COLO668 (cell line): ENCODE measurements at regions not wholly inside any gene's neighbourhood (a gene's known extent, or its start where the extent isn't known, plus 50 kb on each side); places are given as distances from the start of the nearest gene placed in this dataset.
A peak's percentile ranks its signal among the peaks of the same experiment; 100 is the strongest.
"Not testable (repeated sequence)": the region's sequence is repeated elsewhere in the genome, so short reads cannot be mapped to it uniquely, and the experiment has no call there.

Experiments
- DNase-seq: peaks from one replicate; lab custom pipeline; 2025; ENCODE audit not compliant: unreplicated experiment; lab: John Stamatoyannopoulos, UW

DNA sequence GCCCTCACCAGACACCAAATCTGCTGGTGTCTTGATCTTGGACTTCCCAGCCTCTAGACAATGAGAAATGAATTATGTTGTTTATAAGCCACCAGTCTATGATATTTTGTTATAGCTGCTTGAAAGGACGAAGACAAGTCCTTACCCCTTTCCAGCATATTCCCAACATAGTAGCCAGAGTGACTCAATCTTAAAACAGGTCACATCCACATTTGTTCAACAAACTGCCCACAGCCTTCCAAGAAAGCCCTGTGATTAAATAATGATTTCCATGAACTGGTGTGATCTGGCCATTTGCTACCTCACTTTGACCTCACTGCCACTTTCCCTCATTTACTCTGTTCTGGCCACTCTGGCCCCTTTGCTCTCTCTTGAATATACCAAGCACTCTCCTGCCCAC, 193.7 kb upstream of the CFAP20DC start:
- DNase-seq: no peak

DNA sequence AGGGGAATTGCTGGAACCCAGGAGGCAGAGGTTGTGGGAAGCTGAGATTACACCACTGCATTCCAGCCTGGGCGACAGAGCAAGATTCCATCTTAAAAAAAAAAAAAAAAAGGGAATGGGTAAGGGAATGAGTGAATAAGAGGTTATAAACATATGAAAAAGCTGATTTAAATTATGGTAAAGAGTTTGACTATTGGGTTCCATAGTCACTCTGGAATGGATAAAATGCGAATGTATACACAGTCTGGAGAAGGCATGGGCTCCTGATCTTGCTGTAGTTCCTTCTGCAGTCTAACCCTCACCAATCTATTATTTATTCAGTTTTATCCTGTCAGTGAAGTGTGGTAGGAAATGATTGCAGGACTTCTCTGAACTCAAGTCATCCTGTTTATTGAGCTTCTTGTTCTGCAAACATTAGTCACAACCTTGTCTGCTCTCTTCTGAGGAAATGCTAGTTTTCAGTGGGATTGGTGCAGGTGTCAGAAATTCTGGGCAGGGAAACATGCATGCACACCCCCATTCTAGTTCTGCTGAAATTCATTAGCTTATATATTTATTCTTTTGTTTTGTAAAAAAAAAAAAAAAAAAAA, 190.9 kb upstream of the CFAP20DC start:
- DNase-seq: no peak

DNA sequence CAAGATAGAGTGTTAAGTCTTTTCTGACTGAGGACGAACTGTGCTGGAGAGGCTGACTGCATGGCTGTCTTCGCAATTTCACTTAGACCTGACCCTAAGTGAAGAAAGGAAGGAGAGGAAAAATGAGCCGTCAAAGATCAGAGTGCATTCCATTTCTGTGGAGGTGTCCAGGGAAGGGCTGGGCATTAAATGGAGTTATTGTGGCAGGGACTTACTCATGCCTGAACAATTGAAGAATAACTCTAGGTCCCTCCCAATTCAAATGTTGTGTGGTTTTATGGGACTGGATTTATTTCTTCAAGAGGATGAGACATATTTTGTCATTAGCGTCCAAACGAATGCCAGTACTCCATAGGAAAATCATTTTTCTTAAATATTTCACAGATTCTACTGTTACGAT, 187.3 kb upstream of the CFAP20DC start:
- no peak for DNase-seq

DNA sequence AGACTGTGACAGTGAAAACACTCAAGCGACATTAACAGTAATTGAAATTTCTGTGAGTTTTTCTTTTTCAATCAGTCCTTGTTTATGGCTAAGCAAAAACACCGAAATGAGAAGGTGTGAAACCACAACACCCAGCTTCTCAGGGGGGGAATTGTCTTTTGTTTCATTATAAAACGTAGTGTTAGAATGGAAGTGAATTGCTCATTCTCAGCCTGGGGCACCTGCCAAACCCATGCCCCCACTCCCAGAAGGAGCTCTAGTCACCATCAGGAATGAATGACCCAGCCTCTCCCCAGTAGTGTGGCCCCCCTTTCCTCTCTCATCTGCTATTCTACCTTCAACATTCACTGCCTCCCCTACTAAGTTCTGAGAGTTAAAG, 185.8 kb upstream of the CFAP20DC start:
- no peak for DNase-seq

DNA sequence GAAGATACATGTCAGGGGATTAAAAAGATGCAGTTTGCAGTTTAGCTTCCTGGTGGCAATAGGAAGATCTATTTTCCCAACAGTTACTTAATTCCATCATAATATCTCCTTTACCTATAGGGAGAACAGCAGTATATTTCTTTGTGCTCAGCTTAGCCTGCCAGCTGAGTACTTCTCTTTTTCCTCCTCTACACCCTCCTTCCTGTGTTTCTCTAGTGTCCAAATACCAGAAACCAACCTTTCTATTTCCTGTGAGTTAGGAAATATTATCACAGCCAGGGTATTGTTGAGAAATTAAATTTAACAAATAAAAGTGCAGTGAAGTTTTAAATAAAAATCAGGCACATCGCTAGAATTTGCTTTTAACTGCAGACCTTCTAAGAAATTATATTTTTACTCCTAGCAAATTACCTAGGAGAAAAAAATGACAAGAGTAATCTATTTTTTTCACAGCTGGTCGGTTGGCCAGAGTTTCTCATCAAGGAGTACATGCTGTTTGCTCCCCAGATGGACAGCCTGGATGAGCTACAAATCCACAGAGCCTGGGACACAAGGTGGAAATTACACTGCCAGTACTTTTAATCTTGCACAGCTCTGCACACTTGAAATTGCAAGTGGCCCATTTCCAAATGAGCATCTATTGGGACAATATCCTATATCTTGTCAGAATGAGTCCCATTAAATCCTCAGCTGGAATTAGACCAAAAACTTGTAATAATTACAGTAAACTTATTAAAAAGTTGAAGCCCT, 185.2 kb upstream of the CFAP20DC start:
- DNase-seq: no peak

DNA sequence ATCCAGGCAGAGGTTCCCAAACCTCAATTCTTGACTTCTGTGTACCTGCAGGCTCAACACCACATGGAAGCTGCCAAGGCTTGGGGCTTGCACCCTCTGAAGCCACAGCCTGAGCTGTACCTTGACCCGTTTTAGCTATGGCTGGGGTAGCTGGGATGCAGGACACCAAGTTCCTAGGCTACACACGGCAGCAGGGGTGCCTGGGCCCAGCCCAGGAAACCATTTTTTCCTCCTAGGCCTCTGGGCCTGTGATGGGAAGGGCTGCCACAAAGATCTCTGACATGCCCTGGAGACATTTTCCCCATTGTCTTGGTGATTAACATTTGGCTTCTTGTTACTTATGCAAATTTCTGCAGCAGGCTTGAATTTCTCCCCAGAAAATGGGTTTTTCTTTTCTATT, 180.6 kb upstream of the CFAP20DC start:
- not testable (repeated sequence) for DNase-seq

DNA sequence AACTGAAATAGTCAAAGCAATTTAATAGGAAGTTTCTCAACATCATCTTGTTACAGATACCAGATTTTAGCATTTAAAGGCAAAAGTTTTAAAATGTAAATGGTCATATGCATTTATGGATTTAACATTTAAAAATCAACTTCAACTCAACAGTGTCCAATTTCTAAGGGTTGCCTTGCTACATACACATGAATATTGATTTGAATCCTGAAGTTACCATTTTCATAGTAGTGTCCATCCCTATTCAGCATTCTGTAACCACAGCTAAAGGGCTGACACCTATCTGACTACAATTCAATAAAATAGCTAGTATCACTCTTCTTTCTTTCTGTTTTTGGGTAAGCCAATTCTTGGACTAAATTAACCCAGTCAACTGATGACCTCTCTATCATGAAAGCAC, 164.0 kb upstream of the CFAP20DC start:
- no peak for DNase-seq

DNA sequence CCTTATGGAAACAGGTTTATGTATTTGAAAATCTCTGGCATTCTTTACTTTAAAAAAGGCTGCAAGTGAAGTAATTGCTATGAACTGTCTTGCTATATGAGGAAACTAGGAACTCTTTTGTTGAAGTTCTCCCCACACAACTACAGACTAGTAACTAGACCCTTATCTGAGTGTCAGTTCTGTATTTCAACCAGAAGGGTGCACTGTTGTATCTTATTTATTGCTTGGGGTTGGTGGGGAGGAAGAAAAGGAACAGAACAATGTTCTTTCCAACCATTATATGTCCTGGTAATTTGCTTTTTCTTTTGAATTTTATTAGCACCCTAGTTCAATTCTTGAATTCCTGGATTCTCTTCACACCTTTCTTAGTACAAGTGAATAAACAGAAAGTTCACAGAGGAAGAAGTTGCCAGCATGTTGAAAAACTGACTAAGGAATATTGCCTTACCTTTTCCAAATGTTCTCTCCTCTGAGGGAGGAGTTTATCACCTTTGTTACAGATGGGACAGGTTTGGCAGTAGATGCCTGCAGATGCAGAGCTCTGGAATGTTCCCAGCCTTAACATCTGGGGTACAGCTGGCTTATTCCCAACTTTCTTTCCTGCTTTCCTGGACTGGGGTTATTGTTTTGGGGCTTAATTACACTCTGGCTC, 162.4 kb upstream of the CFAP20DC start:
- DNase-seq: peak; percentile 1

DNA sequence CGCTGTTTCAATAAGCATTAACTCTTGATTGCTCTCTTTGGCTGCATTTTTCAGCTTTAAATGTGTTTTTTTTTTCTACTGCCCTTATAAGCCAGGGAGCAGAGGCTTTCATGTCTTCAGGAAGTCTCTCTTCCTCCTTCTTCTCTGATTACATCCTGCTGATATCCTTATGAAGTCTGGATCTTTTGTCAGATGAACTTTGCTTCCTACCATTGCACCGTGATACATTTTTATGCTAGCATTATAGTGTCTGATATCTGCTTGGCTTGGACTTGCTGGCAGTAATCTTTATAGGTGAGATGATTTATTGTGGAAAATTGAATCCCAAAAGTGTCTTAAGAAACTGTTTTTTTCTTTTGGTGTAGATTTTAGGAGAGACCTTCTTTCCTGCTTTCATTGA, 160.4 kb upstream of the CFAP20DC start:
- DNase-seq: no peak

DNA sequence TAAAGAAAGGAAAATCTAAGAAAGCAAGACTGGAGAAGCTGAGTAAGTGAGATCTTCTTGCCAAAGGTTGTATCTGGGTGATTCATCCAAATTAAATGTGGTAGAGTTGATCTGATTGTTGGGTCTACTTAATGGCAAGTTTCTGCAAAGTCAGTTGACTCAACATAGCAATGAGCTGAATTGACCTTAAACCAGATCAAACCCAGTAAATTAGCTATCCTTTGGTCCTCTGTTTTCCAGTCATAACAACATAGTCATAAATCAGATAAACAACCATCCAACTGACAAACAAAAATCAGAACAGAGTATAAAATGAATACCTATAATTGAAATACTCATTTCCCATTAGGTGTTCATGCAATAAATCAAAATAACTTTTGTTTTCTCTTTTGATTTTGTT, 142.6 kb upstream of the CFAP20DC start:
- no peak for DNase-seq

DNA sequence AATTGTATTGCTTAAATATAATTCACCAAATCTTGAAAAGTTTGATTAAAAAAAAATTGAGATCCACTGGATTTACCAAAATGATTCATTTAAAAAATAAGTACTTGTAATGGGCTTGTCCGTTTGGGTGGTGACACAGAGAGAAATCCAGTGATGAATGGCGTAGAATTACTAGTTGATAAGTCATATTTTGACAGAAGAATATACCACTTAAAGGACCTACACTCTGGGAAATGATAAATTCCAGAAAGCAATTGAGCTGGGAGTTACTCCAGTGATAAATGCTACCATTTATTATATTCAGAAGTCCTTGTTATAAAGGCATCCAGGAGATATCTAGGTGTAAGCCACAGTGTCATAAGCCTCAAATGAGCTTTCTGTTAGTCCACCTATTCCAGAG, 141.8 kb upstream of the CFAP20DC start:
- DNase-seq: no peak

DNA sequence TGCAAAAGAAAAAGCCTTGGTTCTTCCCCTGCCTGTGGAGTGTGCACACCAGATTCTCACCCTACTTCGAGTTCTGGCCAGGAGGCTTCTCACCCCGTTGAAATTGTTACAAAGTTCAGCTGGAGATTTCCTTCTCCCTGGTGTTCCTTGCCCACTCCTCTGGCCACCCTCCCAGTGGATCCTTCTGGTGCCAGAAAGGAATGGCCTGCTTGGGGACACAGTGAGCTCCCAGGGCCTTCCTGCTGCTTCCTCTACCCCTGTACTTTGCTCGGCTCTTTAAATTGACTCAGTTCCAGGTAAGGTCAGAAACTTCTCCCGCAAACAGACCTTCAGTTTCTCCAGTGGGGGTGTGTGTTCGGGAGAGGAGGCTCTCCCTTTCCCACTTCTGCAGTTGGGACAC, 140.1 kb upstream of the CFAP20DC start:
- DNase-seq: no peak

DNA sequence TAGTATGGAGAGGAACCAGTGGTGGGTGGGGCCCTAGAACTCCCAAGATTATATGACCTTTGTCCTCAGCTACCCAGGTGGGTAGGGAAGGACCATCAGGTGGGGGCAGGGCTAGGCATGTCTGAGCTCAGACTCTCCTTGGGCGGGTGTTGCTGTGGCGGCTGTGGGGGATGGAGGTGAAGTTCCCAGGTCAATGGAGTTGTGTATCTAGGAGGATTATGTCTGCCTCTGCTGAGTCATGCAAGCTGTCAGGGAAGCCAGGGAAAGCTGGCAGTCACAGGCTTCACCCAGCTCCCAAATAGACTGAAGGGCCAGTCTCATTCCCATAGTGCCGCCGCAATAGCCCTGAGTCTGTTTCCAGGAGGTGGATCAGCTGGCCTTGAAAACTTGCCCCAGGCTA, 139.7 kb upstream of the CFAP20DC start:
- peak; percentile 1 for DNase-seq

DNA sequence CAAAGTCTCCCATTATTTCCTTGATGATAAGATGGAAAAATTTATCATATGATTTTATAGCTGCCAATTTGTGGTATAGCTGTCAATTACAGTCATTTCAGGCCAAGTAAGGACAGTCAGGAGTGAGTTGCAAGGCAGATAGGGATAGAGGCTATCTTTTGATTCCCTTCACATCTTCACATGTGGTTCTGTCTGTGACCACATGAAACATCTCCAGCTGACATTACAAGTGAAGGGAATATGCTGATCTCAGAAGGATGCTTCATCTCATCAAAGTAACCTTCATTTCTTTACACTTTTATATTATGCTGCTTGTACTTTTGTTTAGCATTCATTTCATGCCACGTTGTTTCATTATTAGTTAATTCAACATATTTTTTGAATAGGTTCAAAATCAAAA, 136.9 kb upstream of the CFAP20DC start:
- no peak for DNase-seq

DNA sequence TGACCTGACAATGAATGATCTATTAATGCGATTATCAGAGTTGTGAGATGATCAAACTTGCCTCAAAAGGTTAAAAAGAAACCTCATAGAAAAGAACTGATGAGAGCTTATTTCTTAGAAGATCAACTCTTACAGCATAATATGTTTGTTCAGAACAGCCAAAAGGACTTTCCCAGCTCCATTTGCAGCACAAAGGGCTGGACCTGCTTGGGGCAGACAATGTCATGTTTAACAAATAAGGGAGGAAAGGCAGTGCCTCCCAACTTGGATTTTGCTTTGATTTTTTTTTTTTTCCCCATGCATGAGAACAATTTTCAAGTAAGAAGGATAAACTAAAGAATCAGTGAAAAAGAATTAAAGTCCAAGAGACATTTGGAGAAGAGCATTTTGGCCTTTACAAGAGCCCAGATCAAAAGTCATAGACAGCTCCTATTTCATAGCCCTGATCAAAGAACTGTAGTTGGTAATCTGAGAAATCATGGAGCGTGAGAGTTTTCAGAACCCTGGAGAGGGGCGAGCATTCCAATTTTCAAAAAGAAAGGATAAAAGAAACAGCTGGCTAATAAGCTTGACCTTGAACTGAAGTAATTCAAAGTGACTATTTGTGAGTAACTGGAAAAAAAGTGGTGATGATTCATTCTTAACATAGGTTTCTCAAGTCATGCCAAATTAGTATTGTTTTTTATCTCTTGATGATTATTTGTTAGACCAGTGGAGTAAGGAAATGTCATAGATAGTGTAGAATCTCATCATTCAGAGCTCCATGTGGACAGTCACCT, 136.0 kb upstream of the CFAP20DC start:
- DNase-seq: no peak

DNA sequence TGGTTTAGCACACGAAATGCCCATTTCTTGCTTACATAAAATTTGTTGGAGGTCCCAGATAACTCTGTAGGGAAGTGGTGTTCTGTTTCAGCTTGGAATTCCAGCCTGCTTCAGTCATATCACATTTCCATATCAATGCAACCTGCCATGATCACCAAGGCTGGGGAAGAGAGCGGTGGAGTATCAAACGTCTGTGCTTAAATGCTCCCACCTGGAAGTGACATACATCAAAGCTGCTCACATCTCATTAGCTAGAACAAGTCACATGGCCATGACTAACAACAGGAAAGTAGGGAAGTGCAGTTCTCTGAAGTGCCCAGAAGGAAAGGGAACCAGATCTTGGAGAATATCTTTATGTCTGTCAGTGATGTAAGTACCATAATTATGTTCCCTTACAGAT, 130.2 kb upstream of the CFAP20DC start:
- no peak for DNase-seq

DNA sequence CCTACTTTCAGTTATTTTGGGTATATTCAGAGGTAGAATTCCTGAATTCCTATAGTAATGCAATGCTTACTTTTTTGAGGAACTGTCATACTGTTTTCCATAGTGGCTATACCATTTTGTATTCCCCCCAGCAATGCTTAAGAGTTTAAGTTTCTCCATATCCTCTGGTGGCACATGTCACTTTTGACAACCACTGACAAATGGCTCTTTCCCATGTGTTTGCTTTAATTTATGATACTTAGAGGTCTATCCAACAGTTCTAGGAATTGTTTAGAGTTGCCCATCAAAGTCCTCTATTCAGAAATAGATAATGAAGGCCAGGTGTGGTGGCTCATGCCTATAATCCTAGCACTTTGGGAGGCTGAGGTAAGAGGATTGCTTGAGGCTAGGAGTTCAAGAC, 128.9 kb upstream of the CFAP20DC start:
- DNase-seq: no peak

DNA sequence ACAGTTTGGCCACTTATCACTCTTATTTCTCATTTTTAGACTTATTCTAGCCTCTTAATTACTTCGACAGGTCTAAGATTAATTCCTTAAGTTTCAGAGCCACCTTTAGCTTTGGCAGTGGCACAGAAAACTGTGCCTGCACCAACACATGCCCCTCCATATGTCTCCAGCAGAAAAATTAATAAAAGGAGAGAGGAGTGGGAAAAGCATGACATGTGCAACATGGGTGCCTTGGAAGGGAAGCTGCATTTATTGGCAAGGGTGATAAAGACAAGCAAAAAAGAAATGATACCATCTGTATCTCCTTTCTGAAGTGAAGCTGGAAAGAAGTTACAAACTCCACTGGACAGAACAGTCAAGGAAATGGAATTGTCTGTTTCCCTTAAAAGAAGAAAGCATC, 121.7 kb upstream of the CFAP20DC start:
- DNase-seq: no peak

DNA sequence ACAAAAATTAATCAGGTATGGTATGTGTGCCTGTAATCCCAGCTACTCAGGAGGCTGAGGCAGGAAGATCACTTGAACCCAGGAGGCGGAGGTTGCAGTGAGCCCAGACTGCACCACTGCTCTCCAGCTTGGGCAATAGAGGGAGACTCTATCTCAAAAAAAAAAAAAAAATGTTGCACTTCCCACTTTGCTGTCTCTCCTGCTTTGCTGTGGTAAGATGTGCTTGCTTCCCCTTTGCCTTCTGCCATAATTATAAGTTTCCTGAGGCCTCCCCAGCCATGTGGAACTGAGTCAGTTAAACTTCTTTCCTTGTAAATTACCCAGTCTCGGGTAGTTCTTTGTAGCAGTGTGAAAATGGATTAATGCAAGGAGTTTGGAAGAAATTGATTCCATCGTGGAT, 120.3 kb upstream of the CFAP20DC start:
- DNase-seq: not testable (repeated sequence)

DNA sequence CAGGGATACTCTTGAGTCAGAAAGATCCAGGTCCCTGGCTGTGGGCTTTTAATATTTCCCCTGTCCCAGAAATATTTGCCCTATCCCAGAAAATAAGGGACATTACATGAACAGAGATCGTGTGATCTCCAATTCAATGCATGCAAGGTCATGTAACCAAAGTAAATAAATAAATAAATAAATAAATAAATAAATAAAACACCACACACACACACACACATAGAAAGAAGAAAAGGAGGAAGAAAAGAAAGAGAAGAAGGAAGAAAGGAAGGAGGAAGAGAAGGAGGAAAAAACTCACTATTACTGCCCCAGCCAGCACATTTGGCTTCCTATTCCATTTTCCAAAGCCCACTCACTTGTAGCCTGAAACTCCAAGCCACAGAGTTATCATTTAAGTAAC, 117.9 kb upstream of the CFAP20DC start:
- DNase-seq: no peak

DNA sequence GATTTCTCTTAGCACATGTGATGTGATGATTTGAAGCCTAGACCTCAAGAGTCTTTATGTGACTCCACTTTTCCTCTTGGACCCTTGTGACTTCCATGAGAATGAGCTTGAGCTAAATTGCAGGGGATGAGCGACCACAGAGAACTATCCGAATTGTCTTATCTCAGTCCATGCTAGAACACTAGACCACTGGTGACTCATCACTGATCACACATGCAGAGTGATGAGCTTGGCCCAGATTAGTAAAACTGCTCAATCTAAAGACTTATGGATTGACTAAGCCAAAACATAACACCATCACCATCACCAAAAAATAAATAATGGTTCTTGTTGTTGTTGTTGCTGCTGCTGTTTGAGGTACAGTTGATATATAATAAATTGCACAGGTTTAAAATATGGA, 114.1 kb upstream of the CFAP20DC start:
- DNase-seq: no peak

DNA sequence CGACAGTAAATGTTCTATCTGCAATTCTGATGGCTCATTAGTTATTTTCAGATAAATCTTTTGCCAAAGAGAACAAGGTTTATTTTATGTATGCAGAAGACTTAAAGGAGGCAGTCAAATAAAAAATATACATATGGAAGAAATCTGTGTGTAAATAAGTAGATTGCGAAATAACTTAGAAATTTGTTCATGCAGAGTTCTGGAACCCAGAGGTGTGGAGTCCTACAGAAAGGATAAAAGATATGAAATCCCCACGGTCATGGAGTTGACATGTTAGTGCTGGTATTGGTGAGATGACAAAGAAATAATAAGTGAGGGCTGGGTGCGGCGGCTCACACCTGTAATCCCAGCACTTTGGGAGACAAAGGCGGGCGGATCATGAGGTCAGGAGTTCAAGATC, 111.2 kb upstream of the CFAP20DC start:
- DNase-seq: no peak
